H9 (cell line): ENCODE measurements at regions not wholly inside any gene's neighbourhood (a gene's known extent, or its start where the extent isn't known, plus 50 kb on each side); places are given as distances from the start of the nearest gene placed in this dataset.

Experiments used
- DNase-seq: peaks from one replicate; pipeline ENCODE4 v3.0.0-alpha.2; 2017
- H2AFZ ChIP-seq: one replicate; pipeline ENCODE4 v1.6.1; 2013; ENCODE audit warnings: mild to moderate bottlenecking, low read length, control low read depth, moderate library complexity
- H2AK5ac ChIP-seq: 2 replicates; pipeline ENCODE4 v1.6.1; 2013; ENCODE audit warnings: low read length, control low read depth, mixed read lengths; ENCODE audit not compliant: insufficient read length
- H2BK120ac ChIP-seq: one replicate; pipeline ENCODE4 v1.6.1; 2013; ENCODE audit warnings: low read depth, mild to moderate bottlenecking, low read length, control low read depth, inconsistent platforms; ENCODE audit not compliant: poor library complexity, severe bottlenecking
- H2BK12ac ChIP-seq: 2 replicates; pipeline ENCODE4 v1.6.1; 2013; ENCODE audit warnings: low read length, control low read depth, mixed read lengths, low read depth; ENCODE audit not compliant: insufficient read length
- H2BK15ac ChIP-seq: 2 replicates; pipeline ENCODE4 v1.6.1; 2013; ENCODE audit warnings: low read depth, low read length, control low read depth
- H2BK20ac ChIP-seq: one replicate; pipeline ENCODE4 v1.6.1; 2013; ENCODE audit warnings: low read depth, mild to moderate bottlenecking, low read length, control low read depth, inconsistent platforms; ENCODE audit not compliant: poor library complexity, severe bottlenecking
- H2BK5ac ChIP-seq: 2 replicates; pipeline ENCODE4 v1.6.1; 2013; ENCODE audit warnings: low read length, control low read depth, mixed read lengths; ENCODE audit not compliant: insufficient read length
- H3K14ac ChIP-seq: 2 replicates; pipeline ENCODE4 v1.6.1; 2013; ENCODE audit warnings: low read length, control low read depth; ENCODE audit not compliant: insufficient read depth
- H3K18ac ChIP-seq: 2 replicates; pipeline ENCODE4 v1.6.1; 2013; ENCODE audit warnings: low read depth, mild to moderate bottlenecking, mixed read lengths, low read length, control low read depth; ENCODE audit not compliant: insufficient read length
- H3K23ac ChIP-seq: 2 replicates; pipeline ENCODE4 v1.6.1; 2013; ENCODE audit warnings: low read length, control low read depth, mixed read lengths, low read depth; ENCODE audit not compliant: insufficient read length
- H3K23me2 ChIP-seq: 2 replicates; pipeline ENCODE4 v1.6.1; 2013; ENCODE audit warnings: low read depth, mild to moderate bottlenecking, mixed read lengths, low read length, control low read depth; ENCODE audit not compliant: insufficient read length, poor library complexity, severe bottlenecking
- H3K27ac ChIP-seq: 2 replicates; pipeline ENCODE4 v1.5.1; 2013; ENCODE audit warnings: low read length, control low read depth, mixed read lengths, low read depth; ENCODE audit not compliant: insufficient read length
- H3K27me3 ChIP-seq: 2 replicates; pipeline ENCODE4 v1.6.1; 2013; ENCODE audit warnings: low read length, control low read depth, inconsistent platforms; ENCODE audit not compliant: insufficient read depth
- H3K4ac ChIP-seq: 2 replicates; pipeline ENCODE4 v1.6.1; 2013; ENCODE audit warnings: low read depth, mild to moderate bottlenecking, control low read depth, inconsistent platforms, low read length, moderate library complexity
- H3K4me1 ChIP-seq: 2 replicates; pipeline ENCODE4 v1.6.1; 2013; ENCODE audit warnings: low read length, control low read depth, inconsistent platforms; ENCODE audit not compliant: insufficient read depth
- H3K4me2 ChIP-seq: 2 replicates; pipeline ENCODE4 v1.6.1; 2013; ENCODE audit warnings: low read length, control low read depth, mixed read lengths; ENCODE audit not compliant: insufficient read length, insufficient read depth
- H3K56ac ChIP-seq: 2 replicates; pipeline ENCODE4 v1.6.1; 2013; ENCODE audit warnings: low read depth, mild to moderate bottlenecking, mixed read lengths, low read length, control low read depth; ENCODE audit not compliant: insufficient read length
- H3K79me1 ChIP-seq: 2 replicates; pipeline ENCODE4 v1.6.1; 2013; ENCODE audit warnings: low read depth, mild to moderate bottlenecking, moderate library complexity, low read length, control low read depth, inconsistent platforms; ENCODE audit not compliant: insufficient read depth, poor library complexity, severe bottlenecking
- H3K79me2 ChIP-seq: 2 replicates; pipeline ENCODE4 v1.6.1; 2013; ENCODE audit warnings: low read length, control low read depth, inconsistent platforms; ENCODE audit not compliant: insufficient read depth
- H3K9ac ChIP-seq: 2 replicates; pipeline ENCODE4 v1.6.1; 2013; ENCODE audit warnings: low read length, control low read depth, mixed read lengths; ENCODE audit not compliant: insufficient read length; ENCODE audit errors: extremely low read depth
- H3K9me3 ChIP-seq: one replicate; pipeline ENCODE4 v1.6.1; 2013; ENCODE audit warnings: low read depth, low read length, inconsistent platforms; ENCODE audit not compliant: control insufficient read depth
- H3T11ph ChIP-seq: one replicate; pipeline ENCODE4 v1.6.1; 2013; ENCODE audit warnings: mild to moderate bottlenecking, low read length, control low read depth, inconsistent platforms
- H4K20me1 ChIP-seq: one replicate; pipeline ENCODE4 v1.6.1; 2013; ENCODE audit not compliant: control insufficient read depth, insufficient read length, insufficient read depth
- H4K5ac ChIP-seq: 2 replicates; pipeline ENCODE4 v1.6.1; 2013; ENCODE audit warnings: low read depth, mild to moderate bottlenecking, mixed read lengths, low read length, control low read depth; ENCODE audit not compliant: insufficient read length
- H4K8ac ChIP-seq: replicated peaks from 2 replicates; pipeline ENCODE4 v1.6.1; 2013; ENCODE audit warnings: low read length, control low read depth, mixed read lengths, low read depth; ENCODE audit not compliant: insufficient read length
- H4K91ac ChIP-seq: 2 replicates; pipeline ENCODE4 v1.6.1; 2013; ENCODE audit warnings: low read depth, mild to moderate bottlenecking, moderate library complexity, mixed read lengths, low read length, control low read depth; ENCODE audit not compliant: insufficient read length
- H3K27ac Mint-ChIP-seq, 3 experiments: 2 replicates in 2 of 3; 3 replicates in 1 of 3; pipeline ENCODE4 v1.8.0; 2020 to 2021; ENCODE audit warnings: mixed read lengths in 3 of 3, mild to moderate bottlenecking in 1 of 3, moderate library complexity in 1 of 3
- H3K27me3 Mint-ChIP-seq: 2 replicates; pipeline ENCODE4 v1.8.0; 2021; ENCODE audit warnings: low read depth, mild to moderate bottlenecking, moderate library complexity, mixed read lengths
- H3K36me3 Mint-ChIP-seq, 3 experiments: 2 replicates in 2 of 3; 3 replicates in 1 of 3; pipeline ENCODE4 v1.8.0; 2020 to 2021; ENCODE audit warnings: low read depth in 3 of 3, mixed read lengths in 3 of 3; ENCODE audit not compliant: insufficient read depth in 1 of 3
- H3K4me1 Mint-ChIP-seq, 2 experiments: 2 replicates each; pipeline ENCODE4 v1.8.0; 2020; ENCODE audit warnings: mixed read lengths in 2 of 2
- H3K4me3 Mint-ChIP-seq, 2 experiments: 2 replicates in 1 of 2; 3 replicates in 1 of 2; pipeline ENCODE4 v1.8.0; 2020 to 2021; ENCODE audit warnings: mild to moderate bottlenecking in 2 of 2, mixed read lengths in 2 of 2, moderate library complexity in 1 of 2
- H3K9me3 Mint-ChIP-seq, 2 experiments: 2 replicates in 1 of 2; 3 replicates in 1 of 2; pipeline ENCODE4 v1.8.0; 2020; ENCODE audit warnings: mild to moderate bottlenecking in 2 of 2, mixed read lengths in 2 of 2, moderate library complexity in 1 of 2
- CTCF ChIP-seq: fragments of 200-600 bp; sonication (generic); conservative IDR thresholded peaks from 3 replicates; pipeline ENCODE4 v1.8.0; 2021; ENCODE audit warnings: antibody characterized with exemption, mild to moderate bottlenecking
- WGBS: extraction: QIAGEN DNeasy Blood & Tissue Kit; methylation state at CpG from one replicate; pipeline ENCODE4 v1.1.7; 2013; ENCODE audit warnings: missing lambda C conversion rate, low lambda C conversion rate, mixed read lengths; ENCODE audit not compliant: insufficient read length; ENCODE audit errors: extremely low coverage; 5-methylcytosine and 5-hydroxymethylcytosine counted together

- Mint-ChIP-seq H3K4me3 (no peak overlapping the region), H3K27me3 (no peaks in the 10 kb centered on the region), H3K36me3 (no peaks in the 10 kb centered on the region), H3K9me3 (no peaks in the 10 kb centered on the region), H3K27ac (no peak overlapping the region), H3K4me1 (no peaks in the 10 kb centered on the region)
- Histone ChIP-seq H4K5ac (no peak overlapping the region), H2BK20ac (no peak overlapping the region), H4K91ac (no peak overlapping the region), H3K79me2 (no peaks in the 10 kb centered on the region), H2AFZ (no peak overlapping the region), H2BK120ac (no peak overlapping the region), H2BK15ac (no peak overlapping the region), H3K27me3 (no peaks in the 10 kb centered on the region), H3K4ac (no peak overlapping the region), H3K4me1 (no peaks in the 10 kb centered on the region), H3K18ac (no peak overlapping the region), H3K9ac (no peak overlapping the region), H3K4me2 (no peak overlapping the region), H3K23ac (no peak overlapping the region), H3K56ac (no peak overlapping the region), H3T11ph (no peak overlapping the region), H4K8ac (no peak overlapping the region), H2BK5ac (no peak overlapping the region), H4K20me1 (no peaks in the 10 kb centered on the region), H3K9me3 (no peaks in the 10 kb centered on the region), H3K14ac (no peak overlapping the region), H3K79me1 (no peaks in the 10 kb centered on the region), H3K23me2 (no peaks in the 10 kb centered on the region), H2AK5ac (no peak overlapping the region), H3K27ac (no peak overlapping the region), H2BK12ac (no peak overlapping the region)
- no peak for TF ChIP-seq CTCF
- no CpG with 5 or more reads among the region's 3 CpGs for WGBS
- no peak for DNase-seq
These were observed 227.6 kb downstream of the LMO4 start for GRCh38 chr1:87556326-87556725.
